Dermis blood vessel endothelial cell (primary cell): ENCODE measurements at regions not wholly inside any gene's neighbourhood (a gene's known extent, or its start where the extent isn't known, plus 50 kb on each side); places are given as distances from the start of the nearest gene placed in this dataset.

Experiments
- DNase-seq: peaks from one replicate; pipeline ENCODE4 v3.0.0; 2010

- no peak for DNase-seq
These were observed 214.1 kb upstream of the ANKH start for GRCh38 chr5:15085671-15086070.

DNA sequence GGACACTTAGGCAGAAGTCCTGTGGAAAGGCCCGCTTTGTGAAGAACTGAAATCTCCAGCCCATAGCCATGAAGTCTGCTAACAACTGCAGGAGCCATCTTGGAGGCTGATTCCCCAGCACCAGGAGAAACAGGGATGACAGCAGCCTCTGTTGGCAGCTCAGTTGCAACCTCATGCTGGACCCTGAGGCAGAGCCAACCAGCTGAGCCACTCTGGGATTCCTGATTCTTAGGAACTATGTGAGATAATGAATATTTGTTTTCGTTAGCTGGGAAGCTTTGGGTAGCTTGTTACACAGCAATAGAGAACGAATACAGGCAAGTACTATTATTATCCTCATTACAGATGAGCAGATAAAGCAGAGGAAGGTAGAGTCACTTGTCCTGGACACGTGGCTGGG lies 210.5 kb upstream of the ANKH start:
- no peak for DNase-seq

GRCh38 chr5:15080219-15080618 lies 208.6 kb upstream of the ANKH start:
- no peak for DNase-seq

DNA sequence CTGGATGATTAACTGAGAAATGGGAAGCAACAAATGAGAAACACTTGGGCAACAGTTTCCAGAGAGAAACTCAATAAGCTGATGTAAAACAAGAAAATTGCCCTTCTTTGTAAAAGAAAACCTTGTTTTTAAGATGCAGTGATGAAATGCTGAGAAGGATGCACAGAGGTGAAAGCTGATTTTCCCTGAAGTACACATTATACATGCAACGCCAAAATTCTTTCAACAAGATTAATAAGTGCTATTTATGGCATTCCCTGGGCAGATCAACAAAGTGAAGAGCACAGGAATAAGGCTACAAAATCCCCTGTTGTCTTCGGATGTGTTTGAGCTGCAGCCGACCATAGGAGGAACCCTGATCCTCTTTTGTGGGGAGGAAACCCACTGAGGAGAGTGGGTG lies 208.0 kb upstream of the ANKH start:
- no peak for DNase-seq

GRCh38 chr5:15074651-15075050 lies 203.1 kb upstream of the ANKH start:
- DNase-seq, result no peak

- no peak for DNase-seq
These were observed 201.9 kb upstream of the ANKH start for GRCh38 chr5:15073453-15073852.

- DNase-seq, result no peak
These were observed 199.3 kb upstream of the ANKH start for GRCh38 chr5:15070907-15071306.

- no peak for DNase-seq
These were observed 197.9 kb upstream of the ANKH start for GRCh38 chr5:15069407-15069905.

DNA sequence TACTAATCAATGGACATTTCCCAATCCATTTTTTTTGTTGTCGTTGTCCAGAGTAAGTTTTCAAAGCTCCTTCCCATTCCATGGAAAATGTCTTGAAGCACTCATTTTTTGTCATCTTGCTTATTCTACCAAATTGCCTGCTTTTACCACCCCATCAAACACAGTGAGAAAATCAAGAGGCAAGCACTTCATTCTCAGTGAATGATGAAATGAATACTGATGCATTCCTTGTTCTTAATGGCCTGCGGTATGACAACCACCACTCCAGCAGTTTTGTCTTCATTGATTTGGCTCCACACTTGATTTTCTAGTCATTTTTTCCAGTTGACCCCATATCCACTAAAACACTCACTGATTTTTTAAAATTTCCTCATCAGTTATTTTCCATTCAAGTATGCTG lies 193.5 kb upstream of the ANKH start:
- no peak for DNase-seq

- no peak for DNase-seq
These were observed 192.8 kb upstream of the ANKH start for GRCh38 chr5:15064396-15064795.

DNA sequence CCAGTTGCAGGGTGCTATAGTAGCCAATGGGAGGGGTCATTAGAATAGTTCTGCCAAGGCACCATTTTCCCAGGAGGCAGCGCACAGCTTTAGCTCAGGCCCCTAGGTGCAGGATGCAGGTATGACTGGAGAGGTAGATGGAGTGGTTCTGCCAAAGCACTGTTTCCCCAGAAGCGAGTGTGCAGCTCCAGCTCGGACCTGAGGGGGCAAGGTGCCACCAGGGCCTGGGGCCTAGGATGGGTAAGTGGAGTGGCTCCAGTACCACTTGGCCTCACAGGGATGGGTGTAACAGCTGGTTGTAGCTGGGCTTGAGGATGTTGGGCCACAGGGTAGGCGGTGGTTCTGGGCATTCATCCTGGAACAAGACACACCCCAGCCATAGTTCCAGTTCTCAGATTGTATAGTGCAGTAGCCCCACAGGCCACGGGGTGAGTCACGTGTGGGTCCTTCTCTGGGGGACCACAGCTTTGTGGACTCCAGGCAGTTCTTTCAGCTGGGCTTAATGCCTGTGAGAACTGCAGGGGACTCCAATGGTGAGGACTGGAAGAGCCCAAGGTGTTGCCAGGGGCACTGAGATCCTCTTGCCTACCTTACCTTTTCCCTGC lies 185.5 kb upstream of the ANKH start:
- DNase-seq, result no peak

GRCh38 chr5:15044521-15044920 lies 172.9 kb upstream of the ANKH start:
- DNase-seq, result no peak

GRCh38 chr5:15037247-15037908 lies 165.8 kb upstream of the ANKH start:
- no peak for DNase-seq

- no peak for DNase-seq
These were observed 162.8 kb upstream of the ANKH start for GRCh38 chr5:15034379-15034778.

DNA sequence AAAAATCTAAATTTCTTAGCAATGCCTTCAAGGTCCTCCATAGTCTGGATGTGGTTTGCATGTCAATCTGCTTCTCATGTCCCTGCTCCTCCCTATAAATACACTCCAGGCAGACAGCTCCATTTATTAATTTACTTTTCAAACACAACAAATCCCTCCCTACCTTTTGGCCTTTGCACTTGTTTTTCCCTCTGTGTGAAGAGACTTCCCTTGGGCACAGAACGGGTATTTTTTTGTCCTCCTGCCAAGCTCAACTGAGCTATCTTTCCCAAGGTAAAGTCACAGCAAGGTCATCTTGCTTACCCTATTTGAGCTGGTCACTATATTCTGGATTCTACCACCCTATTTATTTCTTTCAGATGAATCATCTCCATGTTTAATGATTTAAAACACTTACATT lies 159.6 kb upstream of the ANKH start:
- DNase-seq, result no peak

GRCh38 chr5:15027764-15028163 lies 156.2 kb upstream of the ANKH start:
- DNase-seq, result no peak

DNA sequence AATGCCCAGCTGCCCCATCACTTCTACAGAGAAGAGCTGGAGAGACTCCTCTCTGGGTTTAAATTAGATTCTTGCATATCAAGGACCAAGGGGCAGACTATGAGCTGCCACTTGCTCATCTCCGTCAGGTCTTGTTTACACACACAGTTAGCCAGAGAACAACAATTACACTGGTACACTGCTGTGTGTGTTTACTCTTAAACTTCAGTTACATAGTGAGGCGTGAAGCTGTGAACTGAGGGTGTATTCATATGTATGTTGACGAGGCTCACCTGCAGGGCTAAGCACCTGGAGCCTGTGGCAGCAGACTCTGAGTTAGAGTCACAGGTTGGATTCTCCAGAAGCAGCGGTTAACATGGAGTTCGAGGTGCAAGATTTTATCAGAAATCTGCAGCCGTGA lies 155.4 kb upstream of the ANKH start:
- DNase-seq, result no peak

DNA sequence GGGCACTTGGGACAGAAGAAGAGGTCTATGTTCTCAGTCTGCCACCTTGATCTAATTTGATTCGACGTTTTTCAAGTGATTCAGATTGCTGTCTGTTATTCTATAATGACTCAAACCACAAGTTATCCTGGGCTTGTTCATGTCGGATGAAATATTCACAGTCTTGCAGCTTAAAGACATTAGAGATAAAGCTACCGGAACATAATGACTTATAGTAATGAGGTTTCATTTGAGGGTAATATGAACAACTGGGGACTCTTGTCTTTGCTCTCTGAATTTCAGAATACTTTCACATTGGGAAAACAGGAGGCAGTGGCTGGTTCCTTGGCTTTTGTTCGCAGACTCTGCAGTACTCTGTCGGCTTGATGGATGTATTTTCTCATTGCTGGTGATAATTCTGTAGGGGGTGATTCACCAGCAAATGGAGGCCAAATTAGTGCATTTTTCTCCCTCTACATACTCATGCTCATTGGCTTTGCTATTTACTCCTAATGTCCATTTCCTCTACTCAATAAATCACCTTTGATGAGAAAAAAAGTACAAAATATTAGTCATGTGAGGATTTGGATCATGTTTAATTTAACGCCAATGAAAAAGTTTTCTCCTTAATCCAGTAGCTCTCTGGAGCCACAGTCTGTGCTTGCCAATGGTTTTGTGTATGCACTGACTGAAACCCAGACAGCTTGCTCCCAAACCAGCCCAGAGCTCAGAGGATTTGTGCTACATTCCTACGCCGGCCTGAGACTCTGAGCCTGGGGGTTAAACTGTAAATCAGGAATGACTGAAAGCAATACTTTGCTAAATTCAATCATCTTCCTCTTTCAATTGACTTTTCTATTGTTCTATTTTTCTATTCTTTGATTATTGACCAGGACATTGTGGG lies 154.7 kb upstream of the ANKH start:
- no peak for DNase-seq

- no peak for DNase-seq
These were observed 152.3 kb upstream of the ANKH start for GRCh38 chr5:15023846-15024245.

GRCh38 chr5:15023266-15023665 lies 151.7 kb upstream of the ANKH start:
- no peak for DNase-seq

- DNase-seq, result no peak
These were observed 149.9 kb upstream of the ANKH start for GRCh38 chr5:15021266-15022046.

GRCh38 chr5:15020736-15021135 lies 149.2 kb upstream of the ANKH start:
- no peak for DNase-seq

DNA sequence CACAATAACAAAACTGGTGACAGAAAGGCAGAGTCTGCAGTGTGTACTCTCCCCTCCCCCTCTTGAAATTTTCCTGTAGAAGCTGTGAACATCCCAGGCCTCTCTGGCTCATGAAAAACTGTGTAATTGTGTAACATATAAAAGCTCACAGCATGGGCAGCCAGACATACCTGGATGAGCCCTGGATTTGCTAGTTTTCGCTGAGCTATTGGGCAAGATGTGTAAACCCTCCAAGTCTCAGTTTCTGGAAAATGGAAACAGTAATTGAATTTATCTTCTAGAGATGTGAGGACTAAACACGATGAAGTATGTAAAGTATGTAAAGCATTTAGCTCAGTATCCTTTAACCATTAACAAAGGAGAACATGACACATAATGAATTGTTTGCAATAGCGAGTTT lies 143.2 kb upstream of the ANKH start:
- DNase-seq, result no peak
